ENCODE measurements at regions not wholly inside any gene's neighbourhood (a gene's known extent, or its start where the extent isn't known, plus 50 kb on each side); places are given as distances from the start of the nearest gene placed in this dataset.

GRCh38 chr3:72382460-72382859 lies 465.8 kb downstream of the SHQ1 start:
- no TSS peak for BruUV-seq (replicated peaks)

GRCh38 chr3:72381584-72381983 lies 466.7 kb downstream of the SHQ1 start:
- FAIRE-seq = no peak
- peaks cover 3 to 6% of the 10 kb centered on the region in 2 experiments for H3K36me3 ChIP-seq (ENCODE audit: control insufficient read depth in 2 of 2, extremely low read depth in 1 of 2, insufficient read depth in 2 of 2, low read length in 2 of 2)
- no peaks in the 10 kb centered on the region for H3K9me1 ChIP-seq (replicated peaks; ENCODE audit: control insufficient read depth, extremely low read depth, insufficient read depth, low read length)
- no peak overlapping the region for H3K9ac ChIP-seq (replicated peaks; ENCODE audit: extremely low read depth, insufficient read depth, low read length)
- no peaks in the 10 kb centered on the region for H3K27me3 ChIP-seq (ENCODE audit: control insufficient read depth in 2 of 2, insufficient read depth in 2 of 2, low read length in 2 of 2)
- no peak for DNase-seq (ENCODE audit: low read depth, low spot score)
- CTCF ChIA-PET = no interaction called here
- POLR2A ChIA-PET = no interaction called here
- no peak overlapping the region for H3K4me3 ChIP-seq (replicated peaks in 1 of 3; ENCODE audit: insufficient read depth in 1 of 3, low read depth in 1 of 3, low read length in 3 of 3)
- no peak overlapping the region for H3K4me2 ChIP-seq (ENCODE audit: insufficient read depth, low read length)
- H3K79me2 ChIP-seq (ENCODE audit: control insufficient read depth, insufficient read depth, low read length) = peaks cover 31% of the 10 kb centered on the region
- TF ChIP-seq GATA2 (IDR thresholded peaks at IDR 0.05; ENCODE audit: insufficient read depth, insufficient read length, low read depth, low read length) (no peak), EZH2 (IDR thresholded peaks at IDR 0.05; ENCODE audit: borderline replicate concordance, low read depth, low read length, severe bottlenecking) (no peak), POLR2AphosphoS5 (IDR thresholded peaks at IDR 0.05; ENCODE audit: insufficient read depth, low read depth, low read length) (no peak), FOS (IDR thresholded peaks at IDR 0.05; ENCODE audit: borderline replicate concordance, insufficient read depth, low read length) (no peak), MYC (IDR thresholded peaks at IDR 0.05; ENCODE audit: low read depth, low read length) (no peak), JUN (IDR thresholded peaks at IDR 0.05; ENCODE audit: borderline replicate concordance, insufficient read depth, insufficient read length, low read depth) (no peak), CTCF (IDR thresholded peaks at IDR 0.05; ENCODE audit: extremely low read depth in 1 of 2, insufficient read depth in 1 of 2, low read depth in 1 of 2, low read length in 2 of 2) (no peak), POLR2A (IDR thresholded peaks at IDR 0.05; ENCODE audit: low read depth, low read length) (no peak), MAX (IDR thresholded peaks at IDR 0.05; ENCODE audit: insufficient read depth, insufficient read length) (no peak)
- peaks cover 11% of the 10 kb centered on the region for H3K4me1 ChIP-seq (ENCODE audit: control insufficient read depth, extremely low read depth, insufficient read depth, low read length)
- BruUV-seq (replicated peaks) = no TSS peak
- intact Hi-C loops (cut with micrococcal nuclease) (no loop called here), dilution Hi-C loops (cut with MboI; ENCODE audit: extremely low pct_ligation_motif_present, low sequenced_read_pairs) (no loop called here)
- H3K27ac ChIP-seq (ENCODE audit: insufficient read depth, low read depth, low read length) = no peak overlapping the region
- no peak overlapping the region for H2AFZ ChIP-seq (ENCODE audit: low read depth, low read length)
- peaks cover 8% of the 10 kb centered on the region for H4K20me1 ChIP-seq (replicated peaks; ENCODE audit: control insufficient read depth, extremely low read depth, insufficient read depth, low read length)
- H3K9me3 ChIP-seq (replicated peaks; ENCODE audit: control insufficient read depth, insufficient read depth, low read length) = no peaks in the 10 kb centered on the region

More at GRCh38 chr3:72382460-72382859, 465.8 kb downstream of the SHQ1 start:
- Histone ChIP-seq H3K27me3 (ENCODE audit: control insufficient read depth in 2 of 2, insufficient read depth in 2 of 2, low read length in 2 of 2) (no peaks in the 10 kb centered on the region), H3K79me2 (ENCODE audit: control insufficient read depth, insufficient read depth, low read length) (peaks cover 31% of the 10 kb centered on the region), H3K9me1 (replicated peaks; ENCODE audit: control insufficient read depth, extremely low read depth, insufficient read depth, low read length) (no peaks in the 10 kb centered on the region), H3K9me3 (replicated peaks; ENCODE audit: control insufficient read depth, insufficient read depth, low read length) (no peaks in the 10 kb centered on the region), H3K9ac (replicated peaks; ENCODE audit: extremely low read depth, insufficient read depth, low read length) (no peak overlapping the region), H4K20me1 (replicated peaks; ENCODE audit: control insufficient read depth, extremely low read depth, insufficient read depth, low read length) (peaks cover 10% of the 10 kb centered on the region), H3K4me3 (replicated peaks in 1 of 3; ENCODE audit: insufficient read depth in 1 of 3, low read depth in 1 of 3, low read length in 3 of 3) (no peak overlapping the region), H2AFZ (ENCODE audit: low read depth, low read length) (no peak overlapping the region), H3K27ac (ENCODE audit: insufficient read depth, low read depth, low read length) (no peak overlapping the region), H3K4me1 (ENCODE audit: control insufficient read depth, extremely low read depth, insufficient read depth, low read length) (peaks cover 11% of the 10 kb centered on the region), H3K36me3 (ENCODE audit: control insufficient read depth in 2 of 2, extremely low read depth in 1 of 2, insufficient read depth in 2 of 2, low read length in 2 of 2) (peaks cover 3 to 6% of the 10 kb centered on the region in 2 experiments), H3K4me2 (ENCODE audit: insufficient read depth, low read length) (no peak overlapping the region)
- DNase-seq (ENCODE audit: low read depth, low spot score) = no peak
- ChIA-PET POLR2A (no interaction called here), CTCF (no interaction called here)
- intact Hi-C loops (cut with micrococcal nuclease) = no loop called here
- TF ChIP-seq JUN (IDR thresholded peaks at IDR 0.05; ENCODE audit: borderline replicate concordance, insufficient read depth, insufficient read length, low read depth) = no peak
- no peak for TF ChIP-seq POLR2A (IDR thresholded peaks at IDR 0.05; ENCODE audit: low read depth, low read length)
- no peak for TF ChIP-seq FOS (IDR thresholded peaks at IDR 0.05; ENCODE audit: borderline replicate concordance, insufficient read depth, low read length)
- no peak for TF ChIP-seq CTCF (IDR thresholded peaks at IDR 0.05; ENCODE audit: extremely low read depth in 1 of 2, insufficient read depth in 1 of 2, low read depth in 1 of 2, low read length in 2 of 2)
- TF ChIP-seq GATA2 (IDR thresholded peaks at IDR 0.05; ENCODE audit: insufficient read depth, insufficient read length, low read depth, low read length) = no peak
- FAIRE-seq = no peak
- dilution Hi-C loops (cut with MboI; ENCODE audit: extremely low pct_ligation_motif_present, low sequenced_read_pairs) = no loop called here

Measured in endothelial cell of umbilical vein (primary cell).